Fibroblast of skin of abdomen (primary cell): ENCODE measurements at regions not wholly inside any gene's neighbourhood (a gene's known extent, or its start where the extent isn't known, plus 50 kb on each side); places are given as distances from the start of the nearest gene placed in this dataset.
"Not testable (repeated sequence)": the region's sequence is repeated elsewhere in the genome, so short reads cannot be mapped to it uniquely, and the experiment has no call there.

ENCODE experiments used
- DNase-seq: peaks from one replicate; pipeline ENCODE4 v3.0.0-alpha.2; 2013

DNA sequence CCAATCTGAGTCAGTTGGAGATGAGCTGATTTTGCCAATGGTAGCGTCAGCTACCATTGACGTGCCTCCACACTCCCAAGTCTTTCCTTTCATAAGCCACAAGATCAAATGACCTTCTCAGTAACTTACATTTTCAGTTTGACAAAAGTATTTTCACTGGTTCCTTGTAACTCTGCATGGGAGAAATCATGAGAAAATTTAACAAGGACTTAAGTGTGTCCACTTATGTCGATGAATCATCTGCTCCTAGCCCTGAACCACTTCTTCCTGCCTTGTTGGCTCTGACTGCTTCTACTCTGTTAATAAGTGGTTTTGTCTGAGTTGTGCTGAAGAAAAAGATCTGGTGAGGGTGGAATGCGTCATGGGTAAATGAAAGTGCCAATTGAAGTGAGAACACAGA is 101.2 kb downstream of the NFKBIZ start:
- peak; percentile 68 for DNase-seq

DNA sequence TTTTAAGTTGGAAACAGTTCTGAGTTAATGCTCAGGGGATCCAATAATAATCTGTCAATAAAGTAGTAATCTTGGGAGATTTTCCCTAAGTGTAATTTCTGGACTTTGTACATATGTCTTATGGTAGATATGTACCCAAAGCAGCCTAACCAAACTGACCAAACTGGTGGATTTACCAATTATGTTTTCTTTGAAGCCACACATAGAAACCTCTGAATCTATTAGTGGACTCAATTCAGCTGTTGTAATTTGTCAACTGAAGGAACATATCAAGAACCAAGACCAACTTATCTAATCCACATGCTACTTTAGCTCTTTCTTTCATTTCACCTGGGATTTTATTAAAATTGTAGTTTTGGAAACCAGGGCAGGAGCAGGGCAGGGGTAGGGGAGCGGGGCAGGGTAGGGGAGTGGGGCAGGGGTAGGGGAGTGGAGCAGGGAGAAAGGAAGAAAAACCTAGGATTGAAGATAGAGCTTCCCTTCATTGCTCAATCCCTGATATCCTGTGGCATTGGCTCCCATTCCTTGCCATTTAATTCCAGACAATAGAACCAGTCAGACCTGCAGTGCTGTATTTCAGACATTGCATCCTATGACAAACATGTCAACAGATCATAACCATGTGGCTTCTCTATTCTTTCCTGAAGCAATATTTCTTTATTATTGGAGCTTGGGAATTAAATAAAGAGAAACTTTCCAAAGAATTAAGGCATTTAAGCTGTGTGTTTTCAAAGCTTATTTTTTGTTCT is 101.8 kb downstream of the NFKBIZ start:
- DNase-seq = no peak

DNA sequence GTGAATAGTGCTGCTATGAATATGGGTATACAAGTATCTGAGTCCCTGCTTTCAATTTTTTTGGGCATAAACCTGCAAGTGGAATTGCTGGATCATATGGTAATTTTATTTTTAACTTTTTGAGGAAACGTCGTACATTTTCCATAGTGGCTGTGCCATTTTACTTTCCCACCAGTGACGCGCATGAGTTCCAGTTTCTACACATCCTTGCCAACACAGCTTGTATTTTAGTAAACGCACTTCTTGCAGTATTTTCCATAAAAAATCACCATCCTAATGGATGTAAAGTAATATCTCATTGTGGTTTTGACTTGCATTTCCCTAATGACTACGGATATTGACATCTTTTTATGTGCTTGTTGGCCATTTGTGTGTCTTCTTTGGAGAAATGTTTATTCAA is 105.0 kb downstream of the NFKBIZ start:
- no peak for DNase-seq

DNA sequence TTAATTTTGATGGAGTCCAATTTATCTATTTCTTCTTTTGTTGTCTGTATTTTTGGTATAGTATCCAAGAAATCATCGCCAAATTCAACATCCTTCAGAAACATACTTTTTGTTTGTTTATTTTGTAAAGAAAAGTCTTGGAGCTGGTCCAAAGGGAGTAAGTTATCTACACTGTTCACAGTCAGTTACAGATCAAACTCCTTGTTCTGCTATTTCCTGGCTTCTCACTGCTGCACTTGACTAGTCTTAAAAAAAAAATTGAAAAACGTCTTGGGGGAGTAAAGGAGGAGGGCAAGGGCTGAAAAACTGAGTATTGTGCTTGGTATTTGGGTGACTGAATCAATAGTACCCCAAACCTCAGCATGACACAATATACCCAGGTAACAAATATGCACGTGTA is 105.6 kb downstream of the NFKBIZ start:
- DNase-seq = no peak

DNA sequence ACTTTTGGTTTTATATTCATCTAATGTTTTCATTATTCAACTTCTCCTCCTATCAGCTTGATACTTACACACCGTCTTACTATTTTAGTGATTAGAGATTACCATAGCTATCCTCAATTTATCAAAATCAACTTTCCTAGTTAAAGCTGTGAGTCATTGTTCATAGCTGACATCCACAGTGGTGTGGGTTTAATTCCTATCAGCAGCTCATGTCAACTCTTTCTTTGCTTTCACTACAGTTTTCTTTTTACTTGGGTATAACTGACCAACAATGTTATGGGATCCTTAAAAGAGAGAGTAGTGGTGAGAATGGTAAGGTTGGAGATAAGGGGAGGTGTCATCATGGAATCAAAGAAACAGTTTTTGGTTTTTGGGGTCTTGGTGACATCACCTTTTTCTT is 112.7 kb downstream of the NFKBIZ start:
- DNase-seq = peak; percentile 48

DNA sequence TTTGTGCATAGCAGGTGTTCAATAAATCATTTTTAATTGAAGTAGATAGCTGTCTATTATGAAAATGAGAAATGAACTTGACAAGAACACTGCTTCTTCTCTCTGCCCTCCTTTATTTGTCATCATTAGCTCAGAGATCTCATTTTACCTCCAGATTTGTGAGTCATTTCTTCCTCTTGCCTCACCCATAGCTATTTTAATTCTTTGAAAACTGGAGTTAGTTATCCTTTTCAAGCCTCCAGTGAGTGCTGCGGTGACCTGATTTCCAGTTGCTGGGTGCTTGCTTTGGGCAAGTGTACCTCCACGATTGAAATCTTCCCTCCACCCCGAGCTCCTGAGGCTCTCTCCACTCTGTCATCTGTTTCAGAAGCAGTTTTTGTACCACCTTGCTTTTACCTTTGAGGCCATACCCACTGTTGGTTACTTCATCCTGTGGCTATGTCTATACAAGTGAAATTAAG is 114.6 kb downstream of the NFKBIZ start:
- DNase-seq = peak; percentile 58

DNA sequence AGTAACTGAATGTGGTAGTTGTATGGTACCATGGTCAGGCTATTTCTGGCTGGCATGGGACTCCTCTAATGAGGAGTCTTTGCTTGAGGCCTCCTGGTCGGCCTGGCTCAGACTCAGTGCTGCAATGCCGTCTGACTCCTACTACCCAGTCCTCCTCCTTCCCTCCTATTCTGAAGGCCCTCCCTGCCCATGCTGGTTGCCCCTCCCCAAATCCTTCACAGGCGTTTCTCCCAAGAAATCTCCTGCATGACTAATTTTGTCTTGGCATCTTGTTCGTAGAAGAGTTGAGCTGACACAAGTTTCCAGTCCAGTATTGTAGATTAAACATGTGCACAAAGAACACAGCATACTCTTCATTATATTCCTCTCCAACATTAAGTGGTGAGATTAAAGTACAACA is 115.5 kb downstream of the NFKBIZ start:
- peak; percentile 41 for DNase-seq

DNA sequence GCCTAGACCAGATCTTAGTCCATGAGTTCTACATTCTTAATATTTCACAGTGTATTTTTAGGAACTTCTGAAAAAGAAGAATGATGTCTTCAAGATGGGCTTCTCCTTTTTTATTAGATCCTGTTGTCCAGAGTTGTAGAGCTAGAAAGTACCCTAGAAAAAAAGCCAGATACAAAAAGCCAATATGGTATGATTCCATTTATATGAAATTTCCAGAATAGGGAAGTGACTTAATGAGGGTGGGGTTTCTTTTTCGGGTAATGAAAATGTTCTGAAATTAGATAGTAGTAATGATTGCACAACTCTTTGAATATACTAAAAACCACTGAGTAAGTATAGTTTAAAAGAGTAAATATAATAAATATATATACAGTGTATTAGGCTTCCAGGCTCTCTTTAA is 116.9 kb downstream of the NFKBIZ start:
- DNase-seq = no peak

DNA sequence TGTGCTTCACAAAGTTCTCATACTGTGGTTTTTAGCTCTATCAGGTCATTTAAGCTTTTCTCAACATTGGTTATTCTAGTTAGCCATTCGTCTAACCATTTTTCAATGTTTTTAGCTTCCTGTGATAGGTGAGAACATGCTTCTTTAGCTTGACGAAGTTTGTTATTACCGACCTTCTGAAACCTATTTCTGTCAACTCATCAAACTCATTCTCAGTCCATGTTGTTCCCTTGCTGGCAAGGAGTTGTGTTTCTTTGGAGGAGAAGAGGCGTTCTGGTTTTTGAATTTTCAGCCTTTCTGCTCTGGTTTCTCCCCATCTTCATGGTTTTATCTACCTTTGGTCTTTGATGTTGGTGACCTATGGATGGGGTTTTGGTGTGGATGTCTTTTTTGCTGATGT is 120.9 kb downstream of the NFKBIZ start:
- DNase-seq = no peak

DNA sequence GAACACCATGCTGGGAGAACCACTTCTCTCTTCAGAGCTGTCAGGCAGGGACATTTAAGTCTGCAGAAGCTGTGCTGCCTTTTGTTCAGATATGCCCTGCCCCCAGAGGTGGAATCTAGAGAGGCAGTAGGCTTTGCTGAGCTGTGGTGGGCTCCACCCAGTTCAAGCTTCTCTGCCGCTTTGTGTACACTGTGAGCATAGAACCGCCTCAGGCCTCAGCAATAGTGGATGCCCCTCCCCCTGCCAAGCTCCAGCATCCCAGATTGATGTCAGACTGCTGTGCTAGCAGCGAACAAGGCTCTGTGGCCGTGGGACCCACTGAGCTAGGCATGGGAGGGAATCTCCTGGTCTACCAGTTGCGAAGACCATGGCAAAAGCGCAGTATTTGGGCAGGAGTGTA is 121.6 kb downstream of the NFKBIZ start:
- no peak for DNase-seq

DNA sequence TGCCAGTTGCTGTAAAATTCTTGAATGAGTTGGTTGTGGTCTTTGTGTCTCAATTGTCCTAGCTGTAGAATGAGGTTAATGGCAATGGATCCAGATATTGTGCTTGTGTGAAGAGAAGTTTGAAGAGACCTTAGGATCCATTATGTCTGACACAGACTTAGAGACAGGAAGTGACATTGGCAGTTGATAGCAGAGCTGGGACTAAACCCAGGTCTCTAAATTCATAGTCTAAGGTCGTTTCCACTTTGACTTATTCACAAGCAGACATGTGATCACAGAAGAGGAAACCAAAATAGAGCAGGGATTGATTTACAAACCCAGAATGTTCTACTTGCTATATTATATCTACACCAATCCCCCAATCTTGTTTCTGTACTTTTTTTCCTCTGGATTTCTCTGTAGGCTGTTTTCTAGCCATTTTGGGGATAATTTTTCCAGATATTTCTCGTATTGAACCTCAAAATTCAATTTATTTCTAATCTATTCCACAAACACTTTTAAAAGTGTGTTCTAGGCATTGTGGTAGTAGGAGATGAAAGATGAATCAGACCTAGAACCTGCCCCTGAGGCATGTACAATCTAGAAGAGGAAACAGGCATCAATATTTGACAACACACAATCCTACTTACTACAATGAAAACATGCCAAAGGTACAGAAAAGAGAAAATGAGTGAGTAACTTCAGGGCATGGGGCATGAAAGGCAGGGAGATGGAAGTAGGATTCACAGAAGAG is 123.3 kb downstream of the NFKBIZ start:
- no peak for DNase-seq

DNA sequence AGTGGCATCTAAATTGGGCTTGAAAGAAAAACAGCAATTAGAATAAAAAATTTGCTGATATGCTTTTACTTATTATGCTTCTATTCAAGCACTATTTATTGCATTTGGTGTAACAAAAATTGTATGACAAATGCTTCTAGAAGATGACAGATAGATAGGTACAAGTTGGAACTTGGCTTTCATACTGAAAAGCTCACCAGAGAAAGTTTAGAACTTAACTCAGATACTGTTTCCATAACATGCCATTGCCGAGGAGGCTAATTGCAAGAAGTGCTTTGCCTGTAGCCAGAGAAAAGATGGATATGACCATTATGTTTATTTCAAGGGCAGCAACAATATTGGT is 123.8 kb downstream of the NFKBIZ start:
- DNase-seq = no peak

DNA sequence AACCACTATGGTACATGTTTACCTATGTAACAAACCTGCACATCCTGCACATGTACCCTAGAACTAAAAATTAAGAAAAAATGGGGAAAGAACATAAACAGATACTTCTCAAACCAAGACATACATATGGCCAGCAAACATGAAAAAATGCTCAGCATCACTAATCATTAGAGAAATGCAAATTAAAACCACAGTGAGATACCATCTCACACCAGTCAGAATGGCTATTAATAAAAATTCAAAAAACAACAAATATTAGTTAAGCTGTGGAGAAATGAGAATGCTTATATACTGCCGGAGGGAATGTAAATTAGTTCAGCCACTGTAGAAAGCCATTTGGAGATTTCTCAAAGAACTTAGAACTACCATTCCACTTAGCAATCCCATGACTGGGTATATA is 126.1 kb downstream of the NFKBIZ start:
- DNase-seq = not testable (repeated sequence)

DNA sequence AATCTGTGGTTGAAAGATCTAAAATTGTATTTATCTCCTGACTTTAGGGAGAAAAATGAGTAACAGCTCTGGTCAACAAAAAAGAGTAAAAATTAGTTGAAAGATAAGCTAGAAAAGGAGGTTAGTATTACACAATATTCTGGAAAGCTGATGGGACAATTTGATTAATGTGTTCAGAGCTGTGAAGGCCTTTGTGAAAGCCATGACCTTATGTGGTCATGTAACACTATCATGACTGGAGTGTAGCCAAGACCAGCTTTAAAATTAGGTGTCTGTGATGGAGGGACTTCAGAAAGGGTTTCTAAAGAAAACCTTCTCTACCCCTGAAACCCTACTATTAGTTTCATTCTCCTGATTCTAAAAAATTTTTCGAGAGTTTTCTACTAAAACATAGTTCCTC is 127.2 kb downstream of the NFKBIZ start:
- DNase-seq = peak; percentile 31

DNA sequence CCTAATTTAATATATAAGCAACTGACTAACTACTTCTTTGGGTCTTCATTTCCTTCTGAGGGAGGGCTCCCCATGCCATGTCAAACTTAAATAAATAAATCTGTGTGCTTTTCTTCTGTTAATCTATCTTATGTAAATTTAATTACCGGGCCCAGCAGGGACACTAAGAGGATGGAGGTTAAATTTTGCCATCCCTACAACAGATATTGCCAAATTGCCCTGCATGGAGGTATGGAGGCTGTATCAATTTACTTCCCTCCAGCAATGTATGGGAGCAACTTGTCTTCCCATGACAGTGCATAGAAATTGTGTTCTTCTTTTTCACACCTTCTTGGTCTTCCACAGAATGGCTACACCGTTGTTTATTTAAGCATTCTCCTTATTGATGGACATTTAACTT is 129.0 kb downstream of the NFKBIZ start:
- no peak for DNase-seq

DNA sequence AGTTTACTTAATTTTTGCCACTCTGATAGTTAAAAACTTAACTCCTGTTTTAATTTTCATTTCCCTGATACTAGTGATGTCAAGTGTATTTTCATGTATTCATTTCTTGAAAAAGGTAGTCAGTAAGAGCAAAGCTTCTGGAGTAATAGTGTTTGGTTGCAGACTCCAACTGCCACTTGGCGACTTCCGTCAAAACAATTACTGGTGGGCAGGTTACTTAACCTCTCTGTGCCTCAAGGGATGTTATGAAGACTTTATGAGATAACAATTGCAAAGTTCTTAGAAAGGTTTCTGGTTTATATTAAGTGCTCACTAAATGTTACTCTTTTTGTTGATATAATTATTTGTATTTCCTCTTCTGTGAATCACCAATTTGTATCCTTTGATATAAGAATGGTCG is 129.7 kb downstream of the NFKBIZ start:
- no peak for DNase-seq

DNA sequence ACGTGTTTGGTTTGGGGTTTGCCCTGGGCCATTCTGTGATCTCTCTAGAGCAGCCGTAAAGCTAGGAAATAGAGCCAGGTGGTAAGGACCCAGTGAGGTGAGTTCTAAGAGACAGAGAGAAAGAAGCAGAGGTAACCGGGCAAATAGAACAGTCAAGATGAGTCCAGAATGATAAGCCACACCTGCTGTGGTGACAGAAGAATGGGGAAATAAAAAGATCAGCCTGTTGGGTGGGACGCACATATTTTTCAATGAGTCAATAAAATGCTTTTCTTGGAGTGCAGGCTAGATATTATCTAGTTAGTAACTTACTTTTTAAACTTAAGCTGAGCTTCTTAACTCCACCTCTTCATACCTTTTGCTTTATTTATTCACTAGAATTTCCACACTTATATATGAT is 135.0 kb downstream of the NFKBIZ start:
- DNase-seq = no peak

DNA sequence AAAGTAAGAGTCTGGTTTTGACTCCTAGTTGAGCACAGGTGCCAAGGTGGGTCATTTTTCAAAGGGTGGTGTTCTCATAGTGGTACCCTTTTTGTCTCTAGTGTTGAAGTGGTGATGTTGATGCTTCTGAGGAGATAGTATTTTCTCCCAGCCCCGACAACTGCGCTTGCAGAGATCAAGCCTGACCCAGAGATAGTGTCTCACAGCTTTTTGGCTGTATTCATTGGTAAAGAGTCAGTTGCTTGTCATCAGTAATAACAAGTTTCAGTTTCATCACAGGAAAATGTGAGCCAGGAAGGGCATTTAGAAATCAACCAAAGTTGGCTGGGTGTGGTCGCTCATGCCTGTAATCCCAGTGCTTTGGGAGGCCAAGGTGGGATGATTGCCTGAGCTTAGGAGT is 139.3 kb downstream of the NFKBIZ start:
- DNase-seq = no peak

DNA sequence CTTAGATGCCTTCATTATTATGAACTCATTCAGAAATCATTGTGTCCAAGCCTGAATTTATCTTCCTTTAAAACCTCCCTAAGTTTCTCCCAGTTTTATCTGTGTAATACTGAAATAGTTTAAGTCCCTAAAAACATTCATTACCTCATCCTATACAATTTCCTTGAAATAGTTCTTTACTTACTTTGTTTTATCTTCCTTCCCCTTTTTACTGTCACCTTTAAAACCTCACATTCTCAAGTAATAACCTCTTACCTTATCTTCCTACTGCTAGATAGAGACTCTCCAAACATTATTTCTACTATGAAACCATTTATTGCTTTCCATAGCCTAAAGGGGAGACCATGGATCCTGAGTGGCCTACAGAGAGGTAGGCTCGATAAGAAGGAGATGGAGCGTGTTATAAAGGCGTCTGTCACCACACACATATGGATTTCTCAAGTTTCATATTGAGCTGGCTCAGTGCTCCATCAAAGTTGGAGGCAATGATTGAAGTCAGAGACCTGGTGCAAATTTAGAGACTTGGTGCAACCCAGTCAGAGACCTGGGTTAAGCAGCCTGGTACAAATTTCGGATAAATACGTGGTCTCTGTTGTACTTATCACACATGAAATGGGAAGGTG is 140.4 kb downstream of the NFKBIZ start:
- no peak for DNase-seq

DNA sequence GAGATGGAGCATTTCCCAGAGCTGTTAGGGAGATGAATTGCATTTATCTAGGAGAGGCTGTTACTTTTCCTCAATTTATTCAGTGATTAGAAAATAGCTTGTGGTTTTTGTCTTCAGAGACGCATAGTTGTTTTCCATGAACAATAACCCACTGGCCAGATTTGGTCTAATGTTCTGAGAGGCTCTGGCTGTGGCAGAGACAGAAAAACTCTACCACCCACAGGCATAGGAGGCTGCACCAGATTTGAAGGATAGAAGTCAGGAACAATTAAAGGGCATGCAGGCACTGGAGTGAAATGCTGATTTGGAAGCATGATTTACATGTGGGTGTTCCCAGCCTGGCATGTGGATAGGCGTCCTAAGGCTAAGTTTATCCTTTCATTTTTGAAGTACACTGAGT is 143.5 kb downstream of the NFKBIZ start:
- DNase-seq = no peak

DNA sequence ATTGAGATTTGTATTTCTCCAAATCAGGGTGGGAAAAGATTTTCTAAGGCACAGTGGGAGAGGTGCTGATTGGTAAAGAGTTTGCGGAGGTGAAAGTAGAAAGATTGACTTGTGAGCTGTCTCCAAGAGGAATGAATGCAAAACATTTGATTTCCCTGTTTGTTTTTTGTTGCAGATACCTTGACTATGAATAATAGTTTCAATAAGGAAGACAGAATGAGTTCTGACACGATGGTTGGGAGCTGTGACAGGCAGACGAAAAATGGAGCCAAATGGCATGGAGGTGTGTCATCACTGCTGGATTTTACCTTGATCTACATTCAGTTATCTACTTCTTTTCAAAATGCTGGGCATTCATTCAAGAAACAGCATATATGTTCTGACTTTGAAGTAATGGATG is 145.1 kb downstream of the NFKBIZ start:
- DNase-seq = no peak

DNA sequence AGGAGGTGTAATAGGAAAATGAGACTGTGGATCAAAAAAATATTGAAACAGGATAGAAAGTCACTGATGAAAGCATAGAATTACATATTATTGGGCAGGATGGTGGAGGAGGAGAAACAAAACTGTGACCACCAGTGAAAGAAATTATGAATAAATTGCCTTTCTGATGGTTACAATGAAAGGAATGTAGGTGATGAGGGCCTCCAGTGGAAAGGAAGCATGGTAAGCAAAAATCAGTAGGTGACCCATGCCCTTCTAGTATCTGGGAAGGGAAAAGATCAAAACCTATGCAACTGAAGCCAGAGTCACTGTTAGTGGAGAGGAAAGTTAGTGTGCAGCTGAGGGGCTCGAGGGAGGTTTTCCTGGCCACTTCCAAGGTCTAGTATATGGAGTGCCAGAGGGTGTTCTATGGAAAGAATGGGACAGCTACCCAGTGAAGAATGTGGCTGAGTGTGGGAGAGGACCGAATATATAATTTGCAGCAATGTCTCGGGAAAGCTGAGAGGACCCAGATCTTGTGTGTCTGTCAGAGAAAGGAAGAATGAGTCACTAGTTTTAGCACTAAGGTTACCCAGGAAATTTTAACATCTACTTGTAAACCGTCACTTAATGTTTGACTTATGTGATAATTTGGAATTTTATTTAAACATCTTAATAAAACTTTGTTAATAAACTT is 146.2 kb downstream of the NFKBIZ start:
- peak; percentile 36 for DNase-seq

DNA sequence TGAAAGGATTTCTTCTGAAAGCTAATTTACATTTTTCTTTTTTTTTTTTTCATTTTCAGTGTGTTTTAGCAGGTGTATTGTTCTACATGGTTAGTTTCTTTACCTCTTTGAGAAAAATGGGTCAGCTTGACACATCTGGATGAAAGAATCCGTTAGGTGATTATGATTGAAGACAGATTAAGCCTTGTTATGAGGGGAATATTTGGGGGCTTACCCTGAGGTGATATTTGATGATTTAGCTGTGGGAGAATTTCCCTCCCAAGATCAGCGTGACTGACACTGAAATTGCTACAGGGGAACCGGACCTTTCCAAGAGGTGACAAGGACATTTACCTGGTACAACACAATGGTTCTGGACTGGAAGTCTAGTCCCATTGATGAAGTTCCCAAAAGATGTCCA is 147.5 kb downstream of the NFKBIZ start:
- no peak for DNase-seq
